NCI-H1930 (cell line): ENCODE measurements at regions not wholly inside any gene's neighbourhood (a gene's known extent, or its start where the extent isn't known, plus 50 kb on each side); places are given as distances from the start of the nearest gene placed in this dataset.

Experiments
- DNase-seq, 2 experiments: peaks; one replicate each; lab custom pipeline; 2025; lab: John Stamatoyannopoulos, UW

DNA sequence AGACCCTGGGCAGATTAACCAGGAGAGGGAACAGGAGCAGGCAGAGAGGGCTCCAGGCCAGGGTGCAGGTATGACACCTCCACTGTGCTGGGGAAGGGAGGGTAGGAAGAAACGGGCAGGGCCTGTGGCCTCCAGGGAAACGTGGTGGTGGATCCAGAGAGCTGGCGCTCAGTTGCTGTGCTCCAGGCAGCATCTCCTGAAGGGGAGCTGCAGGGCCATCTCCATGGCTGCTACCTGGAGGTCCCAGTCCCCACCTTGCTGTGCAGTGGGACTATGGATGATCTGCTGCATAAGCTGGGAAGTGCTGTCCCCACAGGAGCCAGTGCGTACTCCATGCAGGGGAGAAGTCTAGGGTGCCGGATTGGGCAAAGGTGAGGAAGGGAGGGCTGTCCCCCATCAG is 125.9 kb upstream of the RUNX3 start:
- DNase-seq, result no peak

DNA sequence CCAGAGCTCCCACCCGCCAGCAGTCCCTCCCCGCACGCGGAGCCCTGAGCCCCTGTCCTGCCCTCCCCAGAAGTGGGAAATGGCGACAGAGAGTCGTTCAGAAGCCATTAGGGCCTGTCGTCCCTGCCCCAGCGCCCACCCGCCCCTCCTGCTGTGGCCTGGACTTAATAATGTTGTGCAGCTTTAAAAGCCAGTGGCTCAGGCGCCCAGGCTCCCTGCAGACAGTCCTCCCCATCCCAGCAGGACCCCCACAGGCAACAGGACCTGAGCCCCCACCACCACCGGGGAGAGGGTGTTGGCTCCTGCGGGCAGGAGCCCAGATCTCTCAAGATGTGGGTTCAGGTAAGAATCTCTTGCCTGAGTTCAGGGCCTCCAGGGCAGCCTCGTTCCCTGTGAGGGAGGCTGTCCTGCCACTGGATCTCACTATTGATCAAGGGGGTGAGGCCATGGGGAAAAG is 125.3 kb upstream of the RUNX3 start:
- no peak for DNase-seq

DNA sequence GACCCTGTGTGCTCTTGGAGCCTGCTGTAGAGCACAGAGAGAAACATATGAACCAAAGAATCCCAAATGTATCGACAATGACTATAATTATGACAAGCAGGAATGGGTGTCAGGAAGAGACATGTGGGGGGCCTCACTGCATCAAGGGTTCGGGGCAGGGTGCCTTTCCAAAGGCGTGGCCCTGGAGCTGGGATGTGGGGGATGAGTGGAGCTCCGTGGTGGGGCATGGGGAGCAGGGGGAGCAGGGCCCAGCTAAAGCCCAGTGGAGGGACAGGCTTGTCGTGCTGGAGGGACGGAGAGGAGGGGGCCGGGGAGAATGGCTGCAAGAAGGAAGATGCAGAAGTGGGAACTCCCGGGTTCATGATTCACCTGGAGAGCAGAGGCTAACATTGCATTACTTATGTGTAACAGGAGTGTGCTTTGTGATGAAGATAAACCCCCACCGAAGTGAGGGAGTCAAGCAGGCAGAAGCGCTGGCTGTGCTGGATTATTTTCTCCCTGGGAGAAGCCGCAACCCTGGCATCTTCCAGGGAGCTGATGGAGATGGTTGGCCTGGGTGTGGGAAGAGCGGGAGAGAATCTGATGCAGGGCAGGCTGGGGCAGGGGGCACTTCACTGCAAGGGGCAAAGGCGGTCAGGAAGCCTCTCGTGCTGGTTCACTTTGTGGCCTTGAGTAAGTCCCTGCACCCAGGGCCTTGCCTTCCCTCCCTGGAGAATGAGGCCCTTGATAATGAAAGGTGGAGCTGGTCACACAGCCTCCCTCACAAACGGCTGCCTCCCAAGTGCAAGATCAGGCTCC is 124.6 kb upstream of the RUNX3 start:
- no peak for DNase-seq

DNA sequence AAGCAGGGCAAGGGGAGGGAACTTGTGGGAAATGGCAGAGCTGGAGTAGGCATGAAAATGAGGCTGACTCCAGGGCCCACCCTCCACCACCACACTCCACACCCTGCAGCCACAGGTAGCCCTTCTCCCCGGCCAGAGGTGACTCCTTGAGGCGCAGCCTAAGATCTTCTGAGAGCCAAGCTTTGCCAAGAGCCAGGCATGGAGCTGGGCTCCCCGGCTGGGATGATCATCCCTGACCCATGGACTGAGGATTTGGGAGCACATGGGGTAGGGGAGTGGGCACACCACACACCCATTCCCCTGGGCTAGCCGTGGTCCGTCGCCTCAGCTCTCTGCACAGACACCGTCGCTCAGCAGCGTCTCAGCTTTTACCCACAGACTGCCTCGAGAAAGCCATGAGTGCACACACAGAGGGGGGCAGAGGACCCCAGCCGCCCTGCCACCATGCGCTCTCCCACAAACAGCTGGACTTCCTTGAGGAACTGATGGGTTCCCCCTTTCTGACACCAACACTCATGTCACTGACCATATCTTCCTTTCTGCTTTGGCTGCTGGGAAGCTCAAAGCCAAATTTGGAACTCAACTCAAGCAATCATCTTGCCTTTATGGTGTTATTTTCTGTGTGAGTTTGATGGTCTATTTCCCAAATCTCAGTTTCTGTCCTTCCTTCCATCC is 123.6 kb upstream of the RUNX3 start:
- no peak for DNase-seq

- DNase-seq, result no peak
Observed at GRCh38 chr1:25051906-25052305, 121.8 kb upstream of the RUNX3 start.

GRCh38 chr1:25051504-25051903 is 121.4 kb upstream of the RUNX3 start:
- no peak for DNase-seq

- no peak for DNase-seq
Observed at GRCh38 chr1:25050165-25050564, 120.1 kb upstream of the RUNX3 start.

GRCh38 chr1:25049190-25049589 is 119.1 kb upstream of the RUNX3 start:
- DNase-seq, result no peak

GRCh38 chr1:25048728-25049127 is 118.7 kb upstream of the RUNX3 start:
- DNase-seq, result no peak

GRCh38 chr1:25047506-25048240 is 117.6 kb upstream of the RUNX3 start:
- DNase-seq, result no peak

GRCh38 chr1:25046194-25046532 is 116.1 kb upstream of the RUNX3 start:
- no peak for DNase-seq

GRCh38 chr1:25045480-25046193 is 115.6 kb upstream of the RUNX3 start:
- no peak for DNase-seq

GRCh38 chr1:25043228-25043580 is 113.1 kb upstream of the RUNX3 start:
- no peak for DNase-seq

GRCh38 chr1:25042331-25043227 is 112.5 kb upstream of the RUNX3 start:
- no peak for DNase-seq

DNA sequence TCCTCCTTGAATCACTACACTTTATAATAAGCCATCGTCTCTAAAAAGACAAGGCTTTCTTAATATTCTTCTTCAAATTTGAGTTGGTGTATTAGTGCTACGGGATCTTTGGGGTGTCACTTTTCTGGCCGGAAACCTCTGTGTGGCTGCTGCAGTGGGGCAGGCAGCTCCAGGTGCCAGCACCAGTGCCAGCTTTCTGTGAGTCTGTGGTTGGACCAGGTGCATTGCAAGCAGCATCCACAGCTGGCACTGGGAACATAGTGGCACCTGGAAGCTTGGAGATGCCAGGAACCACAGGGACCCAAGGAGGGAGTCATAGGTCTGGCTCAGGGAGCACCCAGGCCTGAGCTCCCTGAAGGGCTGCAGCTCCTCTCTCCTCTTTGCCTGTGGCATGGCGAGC is 111.8 kb upstream of the RUNX3 start:
- no peak for DNase-seq

GRCh38 chr1:25040122-25040685 is 110.1 kb upstream of the RUNX3 start:
- DNase-seq, result no peak

DNA sequence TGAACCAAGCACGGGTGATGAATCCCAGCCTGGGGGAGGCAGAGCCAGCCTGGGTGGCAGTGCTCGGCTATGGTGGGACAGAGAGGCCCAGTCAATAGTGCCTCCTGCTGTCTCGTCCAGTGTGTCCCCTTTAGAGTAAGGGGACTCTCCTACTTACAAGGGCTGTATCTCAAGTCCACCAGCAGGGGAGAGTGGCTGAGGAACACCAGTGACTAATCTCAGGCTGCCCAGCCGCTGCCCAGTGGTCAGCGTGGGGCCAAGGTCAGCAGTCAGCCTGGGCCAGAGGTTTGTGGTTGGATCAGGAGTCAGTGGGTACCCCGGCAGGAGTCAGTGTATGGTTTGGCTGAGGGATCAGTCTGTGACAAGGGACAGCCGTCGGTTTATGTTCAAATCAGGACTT is 109.2 kb upstream of the RUNX3 start:
- no peak for DNase-seq

DNA sequence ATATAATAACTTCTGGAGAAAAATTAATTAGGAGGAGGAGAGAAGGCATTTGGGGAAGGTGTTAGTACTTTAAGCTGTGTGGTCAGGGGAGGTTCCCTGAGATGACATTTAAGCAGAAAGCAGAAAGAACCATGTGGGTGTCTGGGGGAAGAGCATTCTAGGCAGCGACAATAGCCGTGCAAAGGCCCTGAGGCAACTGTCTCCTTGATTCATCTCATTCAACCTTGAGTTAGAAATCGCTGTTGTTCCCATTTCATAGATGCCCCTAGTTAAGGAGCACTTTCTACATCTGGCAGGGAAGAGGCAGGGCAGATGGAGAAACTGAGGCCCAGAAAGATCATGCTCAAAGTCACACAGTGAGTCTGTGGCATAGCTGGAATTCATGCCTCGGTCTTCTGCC is 108.6 kb upstream of the RUNX3 start:
- no peak for DNase-seq

- DNase-seq, result peak; percentile 4 to 24
Observed at GRCh38 chr1:25037174-25038074, 107.3 kb upstream of the RUNX3 start.

- DNase-seq, result no peak
Observed at GRCh38 chr1:25036117-25036546, 106.1 kb upstream of the RUNX3 start.
